ENCODE measurements at regions not wholly inside any gene's neighbourhood (a gene's known extent, or its start where the extent isn't known, plus 50 kb on each side); places are given as distances from the start of the nearest gene placed in this dataset.

DNA sequence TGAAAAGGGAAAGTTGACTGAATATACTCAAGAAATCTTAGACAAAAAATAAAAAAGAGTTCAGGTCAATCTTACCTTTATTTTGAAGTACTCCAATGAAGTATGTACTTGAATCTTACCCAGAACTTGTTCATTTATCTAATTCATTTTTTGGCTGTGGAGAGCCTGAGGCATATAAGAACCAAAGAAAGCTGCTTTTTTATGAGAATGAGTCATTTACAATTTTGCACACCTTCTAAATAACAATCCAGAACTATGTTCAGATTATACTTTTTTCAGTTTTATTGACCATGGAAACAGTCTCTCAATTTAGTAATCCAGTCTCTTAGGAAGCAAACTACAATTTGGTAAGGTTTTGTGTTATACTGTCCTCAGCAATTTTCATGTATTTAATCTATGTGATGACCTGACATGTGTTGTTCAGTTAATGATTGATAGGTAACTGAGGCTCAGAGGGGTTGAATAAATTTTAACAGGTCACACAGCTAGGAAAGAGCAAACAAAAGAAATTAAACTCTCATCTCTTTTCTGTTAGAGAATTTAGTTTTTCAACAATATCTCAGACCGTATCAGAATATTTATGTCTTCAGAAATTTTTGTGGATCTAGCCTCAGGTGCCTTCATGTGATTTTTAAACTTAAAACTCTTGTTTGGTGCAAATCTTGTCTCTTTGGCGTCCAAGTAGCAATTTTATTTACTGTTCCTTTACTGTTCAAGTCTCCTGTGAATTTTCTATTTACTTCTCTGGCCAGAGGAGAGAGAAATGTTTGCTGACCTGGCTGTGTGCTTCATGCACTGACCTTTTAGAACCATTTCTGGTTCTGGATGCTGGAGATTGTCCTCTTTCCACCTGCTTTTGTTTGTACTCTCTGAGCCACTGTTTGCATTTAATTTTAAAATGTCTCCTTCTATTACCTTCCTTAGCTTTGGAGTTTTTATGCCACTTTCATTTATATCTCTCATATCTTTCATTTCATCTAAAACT, 1453.4 kb downstream of the STIM2 start:
- Mint-ChIP-seq H3K9me3 (peaks cover 3 to 16% (median 7%) of the 10 kb centered on the region in 5 donors), H3K36me3 (no peaks in the 10 kb centered on the region), H3K4me1 (no peaks in the 10 kb centered on the region), H3K27ac (no peak overlapping the region), H3K4me3 (no peak overlapping the region), H3K27me3 (no peaks in the 10 kb centered on the region)
- Histone ChIP-seq H3K9me3 (ENCODE audit: low read length) (no peaks in the 10 kb centered on the region), H3K27ac (ENCODE audit: low read depth, low read length) (no peak overlapping the region), H3K4me1 (ENCODE audit: insufficient read depth, low read length) (no peaks in the 10 kb centered on the region), H3K27me3 (ENCODE audit: insufficient read depth, low read length, poor library complexity, severe bottlenecking) (no peaks in the 10 kb centered on the region), H3K36me3 (ENCODE audit: insufficient read depth, low read length) (no peaks in the 10 kb centered on the region), H3K4me3 (ENCODE audit: low read length) (no peak overlapping the region)
- ChIA-PET POLR2A (no interaction called here), CTCF (interaction anchor here (0.6 kb wide), 1 partner anchor 22 kb away, joined by 3 read pairs; no protein-coding TSS in a partner anchor)
- no peak for DNase-seq

DNA sequence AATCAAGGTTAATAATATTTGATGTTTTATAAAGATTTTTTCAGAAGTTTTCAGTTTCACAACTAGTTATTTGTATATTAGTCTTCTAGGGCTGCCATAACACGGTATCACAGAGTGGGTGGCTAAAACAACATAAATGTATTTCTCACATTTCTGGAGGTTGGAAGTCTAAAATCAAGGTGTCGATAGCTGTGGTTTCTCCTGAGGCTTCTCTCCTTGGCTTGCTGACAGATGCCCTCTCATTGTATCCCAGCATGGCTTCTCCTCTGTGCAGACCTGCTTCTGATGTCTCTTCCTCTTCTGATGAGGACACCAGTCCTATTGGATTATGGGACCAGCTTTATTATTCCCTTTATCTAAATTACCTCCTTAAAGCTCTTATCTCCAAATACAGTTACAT, 1456.6 kb downstream of the STIM2 start:
- Histone ChIP-seq H3K27ac (ENCODE audit: low read depth, low read length) (no peak overlapping the region), H3K4me3 (ENCODE audit: low read length) (no peak overlapping the region), H3K36me3 (ENCODE audit: insufficient read depth, low read length) (no peaks in the 10 kb centered on the region), H3K27me3 (ENCODE audit: insufficient read depth, low read length, poor library complexity, severe bottlenecking) (no peaks in the 10 kb centered on the region), H3K9me3 (ENCODE audit: low read length) (no peaks in the 10 kb centered on the region), H3K4me1 (ENCODE audit: insufficient read depth, low read length) (no peaks in the 10 kb centered on the region)
- no peak for DNase-seq
- H3K4me3 Mint-ChIP-seq = no peak overlapping the region
- H3K27me3 Mint-ChIP-seq = no peaks in the 10 kb centered on the region
- ChIA-PET CTCF (no interaction called here), POLR2A (no interaction called here)
- H3K27ac Mint-ChIP-seq = no peak overlapping the region
- no peaks in the 10 kb centered on the region for H3K36me3 Mint-ChIP-seq
- no peaks in the 10 kb centered on the region for H3K4me1 Mint-ChIP-seq
- H3K9me3 Mint-ChIP-seq = peaks cover 2 to 24% (median 9%) of the 10 kb centered on the region in 5 donors

DNA sequence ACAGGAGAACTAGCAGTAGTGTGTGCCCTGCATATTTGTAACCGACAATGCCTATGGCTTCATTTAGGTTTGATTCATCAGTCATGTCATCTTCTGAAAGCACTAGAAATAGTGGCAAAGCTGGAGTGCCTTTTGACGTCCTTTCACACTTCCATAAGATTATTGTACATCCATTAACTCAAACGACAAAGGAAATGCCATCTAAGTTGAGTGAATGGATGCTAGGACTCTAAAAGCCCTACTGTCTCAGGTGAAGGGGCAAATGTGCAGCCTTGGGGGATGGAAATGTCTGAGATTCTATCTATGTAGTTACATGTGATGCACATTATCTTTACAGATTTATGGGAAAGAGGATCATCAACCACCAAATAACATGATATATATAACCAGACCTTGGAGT, 1473.6 kb downstream of the STIM2 start:
- DNase-seq = no peak
- POLR2A ChIA-PET = no interaction called here
- no peaks in the 10 kb centered on the region for H3K36me3 ChIP-seq (ENCODE audit: insufficient read depth, low read length)
- Mint-ChIP-seq H3K4me3 (no peak overlapping the region), H3K4me1 (no peaks in the 10 kb centered on the region), H3K36me3 (no peaks in the 10 kb centered on the region), H3K27ac (no peak overlapping the region), H3K27me3 (no peaks in the 10 kb centered on the region), H3K9me3 (peaks cover 0 to 14% (median 7%) of the 10 kb centered on the region in 5 donors)
- H3K4me1 ChIP-seq (ENCODE audit: insufficient read depth, low read length) = no peaks in the 10 kb centered on the region
- CTCF ChIA-PET = no interaction called here
- H3K9me3 ChIP-seq (ENCODE audit: low read length) = no peaks in the 10 kb centered on the region
- no peak overlapping the region for H3K27ac ChIP-seq (ENCODE audit: low read depth, low read length)
- H3K4me3 ChIP-seq (ENCODE audit: low read length) = no peak overlapping the region
- H3K27me3 ChIP-seq (ENCODE audit: insufficient read depth, low read length, poor library complexity, severe bottlenecking) = no peaks in the 10 kb centered on the region

DNA sequence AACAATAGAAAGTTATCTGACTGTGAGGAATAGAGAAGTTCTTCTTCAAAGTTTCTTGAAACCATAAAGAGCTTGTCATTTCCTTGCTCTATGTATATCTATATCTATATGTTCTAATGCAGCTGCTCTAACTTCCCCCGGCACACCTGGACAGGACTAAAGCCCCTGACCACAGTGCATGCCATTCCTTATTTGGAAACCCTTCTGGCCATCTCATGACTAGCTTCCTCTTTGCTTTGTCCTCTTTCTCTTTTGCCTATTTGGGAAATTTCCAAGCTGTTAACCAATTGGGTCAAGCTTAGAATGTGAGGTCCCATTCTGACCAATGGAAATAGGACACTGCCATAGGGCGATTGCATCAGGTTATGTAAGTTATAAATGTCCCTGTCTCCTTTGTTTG, 1481.1 kb downstream of the STIM2 start:
- POLR2A ChIA-PET = no interaction called here
- no peaks in the 10 kb centered on the region for H3K36me3 Mint-ChIP-seq
- peaks cover 8 to 26% (median 11%) of the 10 kb centered on the region in 5 donors for H3K9me3 Mint-ChIP-seq
- H3K9me3 ChIP-seq (ENCODE audit: low read length) = no peaks in the 10 kb centered on the region
- no peak overlapping the region for H3K4me3 ChIP-seq (ENCODE audit: low read length)
- DNase-seq = no peak
- H3K27ac ChIP-seq (ENCODE audit: low read depth, low read length) = no peak overlapping the region
- no peaks in the 10 kb centered on the region for H3K36me3 ChIP-seq (ENCODE audit: insufficient read depth, low read length)
- no peaks in the 10 kb centered on the region for H3K27me3 ChIP-seq (ENCODE audit: insufficient read depth, low read length, poor library complexity, severe bottlenecking)
- no peaks in the 10 kb centered on the region for H3K4me1 ChIP-seq (ENCODE audit: insufficient read depth, low read length)
- H3K27ac Mint-ChIP-seq = no peak overlapping the region
- no peak overlapping the region for H3K4me3 Mint-ChIP-seq
- H3K4me1 Mint-ChIP-seq = no peaks in the 10 kb centered on the region
- H3K27me3 Mint-ChIP-seq = peaks cover 0 to 2% of the 10 kb centered on the region in 2 donors
- CTCF ChIA-PET = no interaction called here

DNA sequence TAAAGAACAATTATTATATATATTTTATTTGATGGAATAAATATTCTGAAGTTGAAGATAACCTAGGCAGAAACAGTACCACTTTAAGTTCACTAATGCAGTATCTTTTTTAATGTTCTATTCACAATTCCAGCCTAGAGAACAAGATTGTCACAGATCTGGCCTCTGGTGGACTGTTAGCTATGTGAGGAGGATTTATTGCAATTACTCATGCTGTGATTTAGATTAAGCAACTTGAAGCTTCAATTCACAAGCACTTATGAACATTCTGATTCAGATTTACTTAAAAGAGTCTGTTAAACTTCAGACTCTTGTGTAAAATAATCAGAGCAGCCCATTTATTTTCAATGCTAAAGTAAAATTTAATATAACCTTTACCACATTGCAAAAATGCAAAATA, 1489.8 kb downstream of the STIM2 start:
- Histone ChIP-seq H3K4me3 (ENCODE audit: low read length) (no peak overlapping the region), H3K4me1 (ENCODE audit: insufficient read depth, low read length) (no peaks in the 10 kb centered on the region), H3K9me3 (ENCODE audit: low read length) (no peaks in the 10 kb centered on the region), H3K27ac (ENCODE audit: low read depth, low read length) (no peak overlapping the region), H3K27me3 (ENCODE audit: insufficient read depth, low read length, poor library complexity, severe bottlenecking) (no peaks in the 10 kb centered on the region), H3K36me3 (ENCODE audit: insufficient read depth, low read length) (no peaks in the 10 kb centered on the region)
- Mint-ChIP-seq H3K4me3 (no peak overlapping the region), H3K4me1 (no peaks in the 10 kb centered on the region), H3K27me3 (peaks cover 0 to 2% of the 10 kb centered on the region in 2 donors), H3K36me3 (no peaks in the 10 kb centered on the region), H3K27ac (no peak overlapping the region), H3K9me3 (peaks cover 0 to 22% (median 6%) of the 10 kb centered on the region in 5 donors)
- POLR2A ChIA-PET = no interaction called here
- no peak for DNase-seq
- CTCF ChIA-PET = no interaction called here

DNA sequence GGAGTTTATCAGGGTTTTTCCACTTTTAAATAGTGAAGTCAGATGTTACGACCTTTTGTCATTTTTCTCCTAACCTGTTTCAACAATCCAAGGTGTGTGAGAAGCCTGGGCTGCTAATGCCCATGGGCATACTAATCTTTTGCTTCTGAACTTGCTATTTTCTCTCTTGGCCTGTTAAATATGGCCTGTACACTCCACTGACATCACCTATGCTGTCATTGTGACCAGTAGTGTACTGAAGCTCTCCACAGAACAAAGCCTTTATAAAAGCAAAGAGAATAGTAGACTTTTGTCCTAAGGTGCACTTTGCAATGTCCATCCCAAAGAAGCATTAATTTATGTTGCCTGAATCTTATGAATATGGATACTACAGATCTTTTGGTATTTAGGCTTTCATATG, 1490.5 kb downstream of the STIM2 start:
- ChIA-PET POLR2A (no interaction called here), CTCF (no interaction called here)
- H3K4me3 ChIP-seq (ENCODE audit: low read length) = no peak overlapping the region
- peaks cover 0 to 28% (median 4%) of the 10 kb centered on the region in 5 donors for H3K9me3 Mint-ChIP-seq
- no peaks in the 10 kb centered on the region for H3K4me1 ChIP-seq (ENCODE audit: insufficient read depth, low read length)
- H3K27ac ChIP-seq (ENCODE audit: low read depth, low read length) = no peak overlapping the region
- no peaks in the 10 kb centered on the region for H3K36me3 ChIP-seq (ENCODE audit: insufficient read depth, low read length)
- no peaks in the 10 kb centered on the region for H3K4me1 Mint-ChIP-seq
- no peak for DNase-seq
- peaks cover 0 to 2% of the 10 kb centered on the region in 2 donors for H3K27me3 Mint-ChIP-seq
- no peak overlapping the region for H3K27ac Mint-ChIP-seq
- H3K27me3 ChIP-seq (ENCODE audit: insufficient read depth, low read length, poor library complexity, severe bottlenecking) = no peaks in the 10 kb centered on the region
- H3K9me3 ChIP-seq (ENCODE audit: low read length) = no peaks in the 10 kb centered on the region
- H3K4me3 Mint-ChIP-seq = no peak overlapping the region
- no peaks in the 10 kb centered on the region for H3K36me3 Mint-ChIP-seq

DNA sequence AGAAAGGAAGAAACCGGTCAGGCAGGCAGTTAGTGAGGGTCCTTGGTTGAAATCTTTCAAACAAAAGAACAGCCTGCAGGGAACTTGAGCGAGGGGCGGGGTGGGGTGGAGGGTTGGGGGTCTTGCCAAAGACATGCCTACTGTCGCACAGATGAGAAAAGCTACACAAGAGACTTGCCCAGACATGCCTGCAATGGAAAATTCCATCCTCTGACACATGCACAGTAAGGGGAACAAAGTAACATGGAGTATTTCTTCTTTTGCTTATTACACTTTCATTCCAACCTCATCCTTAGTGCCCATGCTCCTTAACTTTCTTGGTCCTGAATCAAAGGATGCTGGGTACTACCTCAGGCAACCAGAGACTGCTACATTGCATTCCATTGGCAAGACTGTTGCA, 1491.2 kb downstream of the STIM2 start:
- no peak overlapping the region for H3K27ac ChIP-seq (ENCODE audit: low read depth, low read length)
- Mint-ChIP-seq H3K9me3 (peaks cover 2 to 31% (median 4%) of the 10 kb centered on the region in 5 donors), H3K27ac (no peak overlapping the region), H3K4me1 (no peaks in the 10 kb centered on the region), H3K27me3 (peaks cover 0 to 2% of the 10 kb centered on the region in 2 donors), H3K4me3 (no peak overlapping the region), H3K36me3 (no peaks in the 10 kb centered on the region)
- no peaks in the 10 kb centered on the region for H3K27me3 ChIP-seq (ENCODE audit: insufficient read depth, low read length, poor library complexity, severe bottlenecking)
- CTCF ChIA-PET = no interaction called here
- H3K4me3 ChIP-seq (ENCODE audit: low read length) = no peak overlapping the region
- DNase-seq = no peak
- H3K9me3 ChIP-seq (ENCODE audit: low read length) = no peaks in the 10 kb centered on the region
- POLR2A ChIA-PET = no interaction called here
- H3K36me3 ChIP-seq (ENCODE audit: insufficient read depth, low read length) = no peaks in the 10 kb centered on the region
- no peaks in the 10 kb centered on the region for H3K4me1 ChIP-seq (ENCODE audit: insufficient read depth, low read length)

DNA sequence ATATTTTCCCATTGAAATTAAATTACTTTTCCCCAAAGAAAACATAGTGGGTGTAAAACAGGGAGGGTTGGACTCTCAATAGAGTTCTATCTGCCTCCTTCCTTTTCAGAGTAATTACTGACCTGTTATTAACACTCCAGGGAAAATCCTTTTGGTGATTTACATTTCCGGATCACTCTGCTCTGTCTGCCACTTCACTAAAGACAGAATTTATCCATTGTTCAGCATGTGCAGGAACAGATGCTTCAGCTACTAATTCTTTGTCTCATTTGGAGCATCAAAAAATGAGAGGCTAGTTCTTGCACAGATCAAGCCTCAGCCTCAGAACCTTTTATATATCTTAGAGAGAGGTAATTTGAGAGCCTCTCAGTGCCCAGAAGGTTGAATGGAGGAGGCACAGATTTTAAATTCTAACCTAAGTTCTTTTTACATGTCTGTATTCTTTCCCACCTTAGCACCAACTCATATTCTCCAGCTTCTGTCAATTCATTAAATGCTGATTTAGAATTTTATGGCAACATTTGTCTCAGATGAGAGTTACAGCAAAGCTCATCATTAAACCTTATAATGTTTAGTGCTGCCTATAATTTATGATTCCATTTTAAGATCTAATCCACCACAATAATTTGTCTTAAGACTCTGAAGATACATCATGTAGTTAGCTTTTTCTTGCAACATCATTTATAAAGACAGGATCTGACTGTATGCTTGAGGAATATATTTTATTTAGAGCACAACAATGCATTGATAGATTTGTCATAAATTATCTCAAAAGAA, 1494.4 kb downstream of the STIM2 start:
- H3K27ac Mint-ChIP-seq = no peak overlapping the region
- H3K36me3 Mint-ChIP-seq = no peaks in the 10 kb centered on the region
- CTCF ChIA-PET = no interaction called here
- POLR2A ChIA-PET = no interaction called here
- no peak for DNase-seq
- Histone ChIP-seq H3K27me3 (ENCODE audit: insufficient read depth, low read length, poor library complexity, severe bottlenecking) (no peaks in the 10 kb centered on the region), H3K4me3 (ENCODE audit: low read length) (no peak overlapping the region), H3K36me3 (ENCODE audit: insufficient read depth, low read length) (no peaks in the 10 kb centered on the region), H3K9me3 (ENCODE audit: low read length) (no peaks in the 10 kb centered on the region), H3K4me1 (ENCODE audit: insufficient read depth, low read length) (no peaks in the 10 kb centered on the region), H3K27ac (ENCODE audit: low read depth, low read length) (no peak overlapping the region)
- H3K4me3 Mint-ChIP-seq = no peak overlapping the region
- peaks cover 0 to 2% of the 10 kb centered on the region in 2 donors for H3K27me3 Mint-ChIP-seq
- peaks cover 2 to 22% (median 5%) of the 10 kb centered on the region in 5 donors for H3K9me3 Mint-ChIP-seq
- no peaks in the 10 kb centered on the region for H3K4me1 Mint-ChIP-seq
